C4-2B (cell line): ENCODE measurements at regions not wholly inside any gene's neighbourhood (a gene's known extent, or its start where the extent isn't known, plus 50 kb on each side); places are given as distances from the start of the nearest gene placed in this dataset.

Source experiments
- CTCF ChIP-seq: fragments of 450-650 bp; conservative IDR thresholded peaks from 2 replicates; pipeline ENCODE4 v1.5.1; 2017; ENCODE audit warnings: mild to moderate bottlenecking
- ZFX ChIP-seq: fragments of 450-650 bp; IDR thresholded peaks from 2 replicates; pipeline ENCODE4 v1.6.1; 2017

GRCh38 chr6:84284428-84285049, 57.1 kb upstream of the CEP162 start:
- TF ChIP-seq ZFX (no peak), CTCF (peak; percentile 61)
